Upper lobe of left lung (tissue), 6 donors: ENCODE measurements at regions not wholly inside any gene's neighbourhood (a gene's known extent, or its start where the extent isn't known, plus 50 kb on each side); places are given as distances from the start of the nearest gene placed in this dataset.

Source experiments
- ATAC-seq, 2 donors: fragments of 200-7000 bp; cut with Tn5 transposase; one replicate each; pipeline ENCODE4 v1.9.1; 2022; ENCODE audit warnings: mild to moderate bottlenecking in 2 of 2, moderate library complexity in 2 of 2; ENCODE audit not compliant: low FRiP score in 2 of 2
- DNase-seq, 2 donors: peaks; one replicate each; pipeline ENCODE4 v3.0.0-alpha.2; 2019 to 2020
- H3K27ac ChIP-seq, 4 donors: fragments of 200-600 bp; sonication (generic); one replicate each; pipeline ENCODE4 v1.5.1; 2016 to 2019
- H3K27me3 ChIP-seq, 4 donors: fragments of 200-600 bp; sonication (generic); one replicate each; pipeline ENCODE4 v1.5.1; 2017 to 2019
- H3K36me3 ChIP-seq, 4 donors: fragments of 200-600 bp; sonication (generic); one replicate each; pipeline ENCODE4 v1.5.1; 2016 to 2019
- H3K4me1 ChIP-seq, 4 donors: fragments of 200-600 bp; sonication (generic); one replicate each; pipeline ENCODE4 v1.5.1; 2018 to 2019
- H3K4me3 ChIP-seq, 4 donors: fragments of 200-600 bp; sonication (generic); one replicate each; pipeline ENCODE4 v1.5.1; 2017 to 2019; ENCODE audit warnings: mild to moderate bottlenecking in 2 of 4, moderate library complexity in 1 of 4
- H3K9me3 ChIP-seq, 4 donors: fragments of 200-600 bp; sonication (generic); one replicate each; pipeline ENCODE4 v1.5.1; 2018 to 2019
- EP300 ChIP-seq, 4 donors: sonication (generic); formaldehyde crosslinking; IDR thresholded peaks; one replicate each; pipeline ENCODE4 v1.5.1; 2017; ENCODE audit warnings: antibody characterized with exemption in 4 of 4, control low read depth in 2 of 4
- POLR2A ChIP-seq, 4 donors: fragments of 450-650 bp; IDR thresholded peaks; one replicate each; pipeline ENCODE4 v1.5.1; 2016 to 2017; ENCODE audit warnings: antibody characterized with exemption in 4 of 4, mild to moderate bottlenecking in 2 of 4
- POLR2AphosphoS5 ChIP-seq, 2 donors: sonication (generic); formaldehyde crosslinking; IDR thresholded peaks; one replicate each; pipeline ENCODE4 v1.5.1; 2017; ENCODE audit warnings: antibody characterized with exemption in 2 of 2
- WGBS, 2 donors: methylation state at CpG; one replicate each; pipeline ENCODE4 v1.1.5; 2017 to 2018; 5-methylcytosine and 5-hydroxymethylcytosine counted together
- TF ChIP-seq, protein P1 (sequence below), 6 experiments: fragments of 450-650 bp in 4 of 6; fragments of 200-600 bp in 2 of 6; sonication (generic) in 2 of 6; IDR thresholded peaks; one replicate each; pipeline ENCODE4 v1.5.1; 2016 to 2019; ENCODE audit warnings: antibody characterized with exemption in 6 of 6
- donor health status: DM: no; HTN: no; CAD: no; lungs with moderate emphysema.
- donor health status: DM: no; HTN: yes; CAD: no; lungs with severe emphysema.

GRCh38 chr11:127362754-127363308 lies 362.3 kb upstream of the KIRREL3 start:
- H3K9me3 ChIP-seq, result no peaks in the 10 kb centered on the region
- TF ChIP-seq POLR2AphosphoS5 (IDR thresholded peaks at IDR 0.05) (no peak), EP300 (IDR thresholded peaks at IDR 0.05) (no peak), POLR2A (IDR thresholded peaks at IDR 0.05) (no peak)
- whole genome bisulfite sequencing, 2 donors, result 90 to 92% methylated on average over 13 to 14 of the region's 14 CpGs
- no peak overlapping the region for H3K4me3 ChIP-seq
- ATAC-seq (no peak), DNase-seq (no peak)
- no peaks in the 10 kb centered on the region for H3K36me3 ChIP-seq
- no peak overlapping the region for H3K27ac ChIP-seq
- H3K27me3 ChIP-seq, result no peaks in the 10 kb centered on the region
- H3K4me1 ChIP-seq, result no peaks in the 10 kb centered on the region

DNA sequence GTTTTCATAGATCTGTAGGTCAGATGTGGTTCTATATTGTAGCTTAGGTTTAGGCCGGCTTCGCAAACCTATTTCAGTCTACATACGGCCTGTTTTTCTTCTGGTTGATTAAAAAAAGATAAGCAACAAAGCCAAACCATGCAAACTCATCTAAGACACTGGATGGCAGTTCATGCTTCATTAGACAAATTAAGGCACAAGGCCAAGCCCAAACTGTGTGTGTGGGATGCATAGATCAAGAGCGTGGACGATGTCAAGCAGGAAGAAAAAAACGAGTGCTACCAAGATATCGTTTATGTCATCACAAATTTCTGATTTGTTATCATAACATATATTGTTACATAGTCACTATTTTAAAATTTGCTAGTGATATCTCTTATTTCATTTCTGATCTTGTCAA lies 357.6 kb upstream of the KIRREL3 start:
- Histone ChIP-seq H3K27me3 (no peaks in the 10 kb centered on the region), H3K36me3 (no peaks in the 10 kb centered on the region), H3K9me3 (no peaks in the 10 kb centered on the region), H3K4me1 (no peaks in the 10 kb centered on the region), H3K27ac (no peak overlapping the region), H3K4me3 (no peak overlapping the region)
- TF ChIP-seq, protein P1, sequence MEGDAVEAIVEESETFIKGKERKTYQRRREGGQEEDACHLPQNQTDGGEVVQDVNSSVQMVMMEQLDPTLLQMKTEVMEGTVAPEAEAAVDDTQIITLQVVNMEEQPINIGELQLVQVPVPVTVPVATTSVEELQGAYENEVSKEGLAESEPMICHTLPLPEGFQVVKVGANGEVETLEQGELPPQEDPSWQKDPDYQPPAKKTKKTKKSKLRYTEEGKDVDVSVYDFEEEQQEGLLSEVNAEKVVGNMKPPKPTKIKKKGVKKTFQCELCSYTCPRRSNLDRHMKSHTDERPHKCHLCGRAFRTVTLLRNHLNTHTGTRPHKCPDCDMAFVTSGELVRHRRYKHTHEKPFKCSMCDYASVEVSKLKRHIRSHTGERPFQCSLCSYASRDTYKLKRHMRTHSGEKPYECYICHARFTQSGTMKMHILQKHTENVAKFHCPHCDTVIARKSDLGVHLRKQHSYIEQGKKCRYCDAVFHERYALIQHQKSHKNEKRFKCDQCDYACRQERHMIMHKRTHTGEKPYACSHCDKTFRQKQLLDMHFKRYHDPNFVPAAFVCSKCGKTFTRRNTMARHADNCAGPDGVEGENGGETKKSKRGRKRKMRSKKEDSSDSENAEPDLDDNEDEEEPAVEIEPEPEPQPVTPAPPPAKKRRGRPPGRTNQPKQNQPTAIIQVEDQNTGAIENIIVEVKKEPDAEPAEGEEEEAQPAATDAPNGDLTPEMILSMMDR (IDR thresholded peaks at IDR 0.05), result no peak
- TF ChIP-seq EP300 (IDR thresholded peaks at IDR 0.05) (no peak), POLR2A (IDR thresholded peaks at IDR 0.05) (no peak), POLR2AphosphoS5 (IDR thresholded peaks at IDR 0.05) (no peak)
- DNase-seq (no peak), ATAC-seq (no peak)
- WGBS, 2 donors, result 82 to 85% methylated on average over 7 of the region's 7 CpGs

DNA sequence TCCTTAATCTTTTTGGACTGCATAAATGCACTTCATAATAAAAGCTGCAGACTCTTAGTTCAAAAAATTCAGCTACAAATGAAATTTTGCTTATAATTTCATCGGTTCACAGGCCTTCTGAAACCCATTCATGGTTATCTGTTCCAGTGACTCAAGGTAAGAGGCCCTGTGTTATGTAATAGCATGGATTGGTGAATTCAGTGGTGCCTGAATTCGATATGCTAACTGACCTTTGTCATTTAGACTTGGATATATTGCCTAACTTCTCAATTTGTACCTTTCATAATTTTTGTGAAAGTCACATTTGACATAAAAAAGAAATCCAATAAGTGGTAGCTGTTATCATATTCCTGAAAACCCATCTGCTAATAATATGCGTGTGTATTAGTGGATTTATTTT lies 349.9 kb upstream of the KIRREL3 start:
- no peak for ATAC-seq
- H3K4me1 ChIP-seq, result no peaks in the 10 kb centered on the region
- 90 to 92% methylated on average over 3 of the region's 3 CpGs for WGBS, 2 donors
- DNase-seq, result no peak
- no peaks in the 10 kb centered on the region for H3K36me3 ChIP-seq
- TF ChIP-seq, protein P1 (IDR thresholded peaks at IDR 0.05), result no peak
- no peak for TF ChIP-seq EP300 (IDR thresholded peaks at IDR 0.05)
- TF ChIP-seq POLR2A (IDR thresholded peaks at IDR 0.05), result no peak
- no peak for TF ChIP-seq POLR2AphosphoS5 (IDR thresholded peaks at IDR 0.05)
- H3K4me3 ChIP-seq, result no peak overlapping the region
- H3K27ac ChIP-seq, result no peak overlapping the region
- no peaks in the 10 kb centered on the region for H3K9me3 ChIP-seq
- H3K27me3 ChIP-seq, result no peaks in the 10 kb centered on the region

DNA sequence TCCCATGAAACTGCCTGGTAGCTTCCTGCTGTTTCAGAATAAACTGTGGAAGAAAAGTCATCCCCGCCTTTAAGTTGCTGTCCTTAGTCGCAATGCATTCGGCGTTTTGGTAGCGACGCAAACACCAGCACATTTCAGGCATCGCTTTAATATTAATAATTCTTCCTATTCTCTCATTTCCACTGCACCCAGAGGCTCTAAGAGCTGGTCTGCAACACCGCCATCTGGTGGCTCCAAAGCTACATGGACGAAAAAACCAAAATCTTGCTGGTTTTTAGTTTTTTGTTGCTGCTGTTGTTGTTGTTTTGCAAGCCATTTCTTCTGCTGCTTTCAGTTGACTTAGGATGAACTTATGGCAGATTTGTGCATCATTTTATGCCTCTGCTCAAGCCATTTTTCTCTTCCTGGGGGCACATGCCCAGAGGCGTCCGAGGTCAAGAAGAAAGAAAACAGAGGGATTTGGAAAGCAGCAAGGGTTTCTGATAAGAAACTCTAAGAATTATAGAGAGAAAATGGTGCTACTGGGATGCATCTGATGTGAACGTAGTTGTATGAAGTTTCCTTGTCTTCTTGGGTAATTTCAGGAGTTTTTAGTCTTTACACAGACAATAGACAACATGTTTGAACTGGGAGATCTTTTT lies 345.4 kb upstream of the KIRREL3 start:
- Histone ChIP-seq H3K4me1 (no peaks in the 10 kb centered on the region), H3K27ac (no peak overlapping the region), H3K27me3 (no peaks in the 10 kb centered on the region), H3K4me3 (no peak overlapping the region), H3K9me3 (no peaks in the 10 kb centered on the region), H3K36me3 (no peaks in the 10 kb centered on the region)
- 48 to 51% methylated on average over 12 of the region's 12 CpGs for WGBS, 2 donors
- no peak for DNase-seq
- no peak for TF ChIP-seq POLR2A (IDR thresholded peaks at IDR 0.05)
- TF ChIP-seq, protein P1 (IDR thresholded peaks at IDR 0.05), result peak in 4 of 6 experiments; percentile 23 to 45 (median 34)
- peak in 1 of 2 donors; percentile 46 for ATAC-seq

DNA sequence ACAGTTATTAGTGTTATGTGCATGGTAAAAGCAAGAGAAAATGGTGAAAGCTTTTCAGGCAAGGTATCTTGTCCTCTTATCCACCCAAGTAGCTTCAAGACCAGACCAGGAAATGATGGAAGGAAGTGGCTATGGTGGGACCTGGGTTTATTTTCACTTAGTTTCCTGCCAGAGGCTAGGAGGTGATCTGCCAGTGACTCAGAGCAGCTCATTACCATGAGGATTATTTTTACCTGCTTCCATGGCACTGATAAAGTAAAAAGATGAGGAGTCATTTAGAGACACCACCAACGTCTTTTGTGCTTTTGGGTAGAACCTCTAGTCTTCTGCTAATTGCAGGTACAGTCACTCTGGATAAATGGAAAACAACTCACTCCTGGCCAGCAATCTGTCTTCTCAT lies 339.9 kb upstream of the KIRREL3 start:
- WGBS, 2 donors, result 46 to 62% methylated on average over 1 of the region's 1 CpG
- TF ChIP-seq POLR2AphosphoS5 (IDR thresholded peaks at IDR 0.05), result no peak
- no peak for TF ChIP-seq EP300 (IDR thresholded peaks at IDR 0.05)
- TF ChIP-seq, protein P1 (IDR thresholded peaks at IDR 0.05), result no peak
- TF ChIP-seq POLR2A (IDR thresholded peaks at IDR 0.05), result no peak
- Histone ChIP-seq H3K4me3 (no peak overlapping the region), H3K27ac (no peak overlapping the region), H3K9me3 (no peaks in the 10 kb centered on the region), H3K27me3 (no peaks in the 10 kb centered on the region), H3K4me1 (no peaks in the 10 kb centered on the region), H3K36me3 (no peaks in the 10 kb centered on the region)
- DNase-seq, result no peak
- no peak for ATAC-seq
